ENCODE measurements at regions not wholly inside any gene's neighbourhood (a gene's known extent, or its start where the extent isn't known, plus 50 kb on each side); places are given as distances from the start of the nearest gene placed in this dataset.

DNA sequence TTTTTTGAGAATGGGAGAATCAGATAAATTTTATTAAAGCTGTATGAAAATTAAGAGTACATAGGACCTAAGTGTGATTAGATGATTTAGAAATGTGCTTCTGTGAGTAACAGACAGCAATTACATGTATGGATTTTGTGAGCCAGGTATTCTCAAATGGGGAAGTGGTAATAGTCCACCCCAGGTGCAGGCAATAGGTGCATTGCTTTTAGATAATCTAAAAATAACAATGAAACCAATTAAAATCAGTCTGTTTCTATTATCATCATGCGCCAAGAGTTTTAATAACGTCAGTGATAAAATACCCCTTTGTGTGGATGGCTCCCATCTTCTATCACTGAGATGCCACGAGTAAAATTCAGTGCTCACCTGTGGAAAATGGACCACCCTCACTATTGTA lies 265.3 kb downstream of the RNF144A start:
- TF ChIP-seq POLR2AphosphoS5 (IDR thresholded peaks at IDR 0.05), result no peak
- TF ChIP-seq, protein P1, sequence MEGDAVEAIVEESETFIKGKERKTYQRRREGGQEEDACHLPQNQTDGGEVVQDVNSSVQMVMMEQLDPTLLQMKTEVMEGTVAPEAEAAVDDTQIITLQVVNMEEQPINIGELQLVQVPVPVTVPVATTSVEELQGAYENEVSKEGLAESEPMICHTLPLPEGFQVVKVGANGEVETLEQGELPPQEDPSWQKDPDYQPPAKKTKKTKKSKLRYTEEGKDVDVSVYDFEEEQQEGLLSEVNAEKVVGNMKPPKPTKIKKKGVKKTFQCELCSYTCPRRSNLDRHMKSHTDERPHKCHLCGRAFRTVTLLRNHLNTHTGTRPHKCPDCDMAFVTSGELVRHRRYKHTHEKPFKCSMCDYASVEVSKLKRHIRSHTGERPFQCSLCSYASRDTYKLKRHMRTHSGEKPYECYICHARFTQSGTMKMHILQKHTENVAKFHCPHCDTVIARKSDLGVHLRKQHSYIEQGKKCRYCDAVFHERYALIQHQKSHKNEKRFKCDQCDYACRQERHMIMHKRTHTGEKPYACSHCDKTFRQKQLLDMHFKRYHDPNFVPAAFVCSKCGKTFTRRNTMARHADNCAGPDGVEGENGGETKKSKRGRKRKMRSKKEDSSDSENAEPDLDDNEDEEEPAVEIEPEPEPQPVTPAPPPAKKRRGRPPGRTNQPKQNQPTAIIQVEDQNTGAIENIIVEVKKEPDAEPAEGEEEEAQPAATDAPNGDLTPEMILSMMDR (IDR thresholded peaks at IDR 0.05), result no peak
- TF ChIP-seq POLR2A (IDR thresholded peaks at IDR 0.05), result no peak
- no peak for TF ChIP-seq EP300 (IDR thresholded peaks at IDR 0.05)
